DND-41 (cell line): ENCODE measurements at regions not wholly inside any gene's neighbourhood (a gene's known extent, or its start where the extent isn't known, plus 50 kb on each side); places are given as distances from the start of the nearest gene placed in this dataset.

Source experiments
- CTCF ChIP-seq: IDR thresholded peaks from 2 replicates; pipeline ENCODE4 v1.5.1; 2012; ENCODE audit warnings: borderline replicate concordance, low read length, moderate library complexity, mild to moderate bottlenecking; ENCODE audit not compliant: poor library complexity, severe bottlenecking; ENCODE audit errors: extremely low read depth
- EZH2 ChIP-seq: IDR thresholded peaks from 3 replicates; pipeline ENCODE4 v1.6.1; 2012; ENCODE audit warnings: borderline replicate concordance, low read depth, mild to moderate bottlenecking, moderate library complexity, low read length, inconsistent platforms; ENCODE audit not compliant: severe bottlenecking

GRCh38 chr1:182325339-182325738 lies 66.3 kb downstream of the GLUL start:
- TF ChIP-seq CTCF: no peak
- TF ChIP-seq EZH2: no peak
